Right lobe of liver (tissue), 4 donors: ENCODE measurements at regions not wholly inside any gene's neighbourhood (a gene's known extent, or its start where the extent isn't known, plus 50 kb on each side); places are given as distances from the start of the nearest gene placed in this dataset.

Source experiments
- POLR2A ChIP-seq: fragments of 450-650 bp; IDR thresholded peaks from one replicate; pipeline ENCODE4 v1.6.1; 2017; ENCODE audit warnings: antibody characterized with exemption, mild to moderate bottlenecking
- TF ChIP-seq, protein P1 (sequence below), 4 donors: fragments of 200-600 bp in 3 of 4; fragments of 450-650 bp in 1 of 4; IDR thresholded peaks; one replicate each; pipeline versions ENCODE4 v1.5.1 to v1.8.0; 2016 to 2022; ENCODE audit warnings: antibody characterized with exemption in 4 of 4, mild to moderate bottlenecking in 2 of 4
- donor health status: DM: no; HTN: no; CAD: no.
- donor health status: DM: no; HTN: no; CAD: no.
- donor health status: DM: no; HTN: yes; CAD: no.

DNA sequence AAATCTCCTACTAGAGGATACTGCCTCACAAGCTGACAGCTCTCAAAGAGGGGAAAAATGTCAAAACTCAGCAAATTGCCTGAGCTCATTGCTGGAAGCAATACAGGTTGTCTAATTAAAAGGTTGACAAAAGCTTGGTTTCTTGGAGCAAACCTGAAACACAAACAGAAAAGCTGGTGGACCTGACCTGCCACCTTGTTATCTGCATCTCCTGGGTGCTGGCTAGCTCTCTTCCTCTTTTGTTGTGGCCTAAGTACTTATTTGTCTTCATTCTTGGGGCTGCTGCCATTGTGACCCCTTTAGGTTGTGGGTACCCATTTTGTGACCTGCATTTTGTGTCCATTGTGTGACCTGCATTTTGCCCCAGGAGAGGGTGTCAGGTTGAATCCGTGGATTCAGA is 184.5 kb downstream of the KIT start:
- no peak for TF ChIP-seq POLR2A
- TF ChIP-seq, protein P1, sequence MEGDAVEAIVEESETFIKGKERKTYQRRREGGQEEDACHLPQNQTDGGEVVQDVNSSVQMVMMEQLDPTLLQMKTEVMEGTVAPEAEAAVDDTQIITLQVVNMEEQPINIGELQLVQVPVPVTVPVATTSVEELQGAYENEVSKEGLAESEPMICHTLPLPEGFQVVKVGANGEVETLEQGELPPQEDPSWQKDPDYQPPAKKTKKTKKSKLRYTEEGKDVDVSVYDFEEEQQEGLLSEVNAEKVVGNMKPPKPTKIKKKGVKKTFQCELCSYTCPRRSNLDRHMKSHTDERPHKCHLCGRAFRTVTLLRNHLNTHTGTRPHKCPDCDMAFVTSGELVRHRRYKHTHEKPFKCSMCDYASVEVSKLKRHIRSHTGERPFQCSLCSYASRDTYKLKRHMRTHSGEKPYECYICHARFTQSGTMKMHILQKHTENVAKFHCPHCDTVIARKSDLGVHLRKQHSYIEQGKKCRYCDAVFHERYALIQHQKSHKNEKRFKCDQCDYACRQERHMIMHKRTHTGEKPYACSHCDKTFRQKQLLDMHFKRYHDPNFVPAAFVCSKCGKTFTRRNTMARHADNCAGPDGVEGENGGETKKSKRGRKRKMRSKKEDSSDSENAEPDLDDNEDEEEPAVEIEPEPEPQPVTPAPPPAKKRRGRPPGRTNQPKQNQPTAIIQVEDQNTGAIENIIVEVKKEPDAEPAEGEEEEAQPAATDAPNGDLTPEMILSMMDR (IDR thresholded peaks at IDR 0.05), result no peak
